PC-9 (cell line): ENCODE measurements at regions not wholly inside any gene's neighbourhood (a gene's known extent, or its start where the extent isn't known, plus 50 kb on each side); places are given as distances from the start of the nearest gene placed in this dataset.

Experiments
- BruUV-seq: library from RNA; stranded (reverse); fragments of 400-500 nt; replicated peaks from 2 replicates; lab custom pipeline; 2021; lab: Mats Ljungman, UMichigan
- CTCF ChIA-PET: fragments of 300-600 bp; sonication (Branson Sonifier 250); formaldehyde crosslinking; loops from one replicate; lab custom pipeline; 2022; ENCODE audit warnings: antibody characterized with exemption; lab: Charles Lee
- POLR2A ChIA-PET: fragments of 300-600 bp; sonication (Branson Sonifier 250); formaldehyde crosslinking; loops from one replicate; lab custom pipeline; 2022; ENCODE audit warnings: antibody characterized with exemption; ENCODE audit not compliant: unreplicated experiment; lab: Charles Lee
- DNase-seq, 2 experiments: peaks; one replicate each; pipeline versions ENCODE4 v3.0.0 to v3.0.0-alpha.2; 2015 to 2022; ENCODE audit warnings: mixed read lengths in 1 of 2
- H2AFZ ChIP-seq: fragments of 200-600 bp; sonication (generic); 2 replicates; pipeline ENCODE4 v1.8.1; 2017; ENCODE audit warnings: antibody characterized with exemption
- H3F3A ChIP-seq: fragments of 200-600 bp; sonication (generic); 2 replicates; pipeline ENCODE4 v1.8.1; 2017; ENCODE audit warnings: antibody characterized with exemption, mild to moderate bottlenecking, low read depth; ENCODE audit not compliant: insufficient read depth
- H3K27ac ChIP-seq: fragments of 200-600 bp; sonication (generic); 2 replicates; pipeline ENCODE4 v1.6.1; 2016; ENCODE audit warnings: mixed run types
- H3K27me3 ChIP-seq: fragments of 200-600 bp; sonication (generic); 2 replicates; pipeline ENCODE4 v1.6.1; 2016; ENCODE audit warnings: low read depth, mixed run types; ENCODE audit not compliant: insufficient read depth
- H3K36me3 ChIP-seq: fragments of 200-600 bp; sonication (generic); 2 replicates; pipeline ENCODE4 v1.6.1; 2016; ENCODE audit warnings: low read depth, mixed run types
- H3K4me1 ChIP-seq: fragments of 200-600 bp; sonication (generic); replicated peaks from 2 replicates; pipeline ENCODE4 v1.6.1; 2016; ENCODE audit warnings: mixed run types; ENCODE audit not compliant: insufficient read depth
- H3K4me2 ChIP-seq: fragments of 200-600 bp; sonication (generic); 2 replicates; pipeline ENCODE4 v1.6.1; 2017; ENCODE audit warnings: mixed run types
- H3K4me3 ChIP-seq: fragments of 200-600 bp; sonication (generic); 2 replicates; pipeline ENCODE4 v1.6.1; 2016; ENCODE audit warnings: mixed run types
- H3K79me2 ChIP-seq: fragments of 200-600 bp; sonication (generic); 2 replicates; pipeline ENCODE4 v1.6.1; 2017; ENCODE audit warnings: low read depth, mixed run types
- H3K9me2 ChIP-seq: fragments of 200-600 bp; sonication (generic); 2 replicates; pipeline ENCODE4 v1.8.1; 2017; ENCODE audit warnings: mild to moderate bottlenecking; ENCODE audit not compliant: insufficient read depth
- H3K9me3 ChIP-seq: fragments of 200-600 bp; sonication (generic); 2 replicates; pipeline ENCODE4 v1.8.1; 2016; ENCODE audit warnings: low read depth; ENCODE audit not compliant: insufficient read depth
- H4K20me1 ChIP-seq: fragments of 200-600 bp; sonication (generic); 2 replicates; pipeline ENCODE4 v1.8.1; 2017; ENCODE audit not compliant: insufficient read depth
- CTCF ChIP-seq: fragments of 200-600 bp; sonication (generic); conservative IDR thresholded peaks from 2 replicates; pipeline ENCODE4 v1.6.1; 2017; ENCODE audit warnings: mixed run types, antibody characterized with exemption, mild to moderate bottlenecking, moderate library complexity
- EZH2 ChIP-seq: fragments of 200-600 bp; sonication (generic); IDR thresholded peaks from 2 replicates; pipeline ENCODE4 v1.8.0; 2017; ENCODE audit warnings: antibody characterized with exemption, low read depth
- intact Hi-C: fragments of 100-400 bp; cut with micrococcal nuclease; formaldehyde crosslinking; loops from one replicate; pipeline ENCODE4 v1.10.0; 2022; ENCODE audit not compliant: unreplicated experiment

- no peak for TF ChIP-seq CTCF
- no peak for TF ChIP-seq EZH2
- CTCF ChIA-PET = no interaction called here
Observed at GRCh38 chr6:44738601-44739146, 351.2 kb downstream of the CDC5L start.

GRCh38 chr6:44739181-44739580 is 351.7 kb downstream of the CDC5L start:
- Histone ChIP-seq H2AFZ (no peak overlapping the region), H3K4me1 (no peaks in the 10 kb centered on the region), H3K9me2 (no peaks in the 10 kb centered on the region), H3F3A (no peaks in the 10 kb centered on the region), H3K36me3 (no peaks in the 10 kb centered on the region), H3K27me3 (no peaks in the 10 kb centered on the region), H3K4me3 (no peak overlapping the region), H3K9me3 (no peaks in the 10 kb centered on the region), H4K20me1 (no peaks in the 10 kb centered on the region), H3K79me2 (no peaks in the 10 kb centered on the region), H3K4me2 (no peak overlapping the region), H3K27ac (no peak overlapping the region)
- no TSS peak for BruUV-seq
- ChIA-PET CTCF (no interaction called here), POLR2A (no interaction called here)
- intact Hi-C loops = no loop called here
- no peak for DNase-seq
- TF ChIP-seq CTCF = no peak
- no peak for TF ChIP-seq EZH2

More at GRCh38 chr6:44738601-44739146, 351.2 kb downstream of the CDC5L start:
- H3K79me2 ChIP-seq = no peaks in the 10 kb centered on the region
- no peak overlapping the region for H3K4me3 ChIP-seq
- no peaks in the 10 kb centered on the region for H3K4me1 ChIP-seq
- no peak overlapping the region for H3K27ac ChIP-seq
- no TSS peak for BruUV-seq
- H3K9me3 ChIP-seq = no peaks in the 10 kb centered on the region
- no peaks in the 10 kb centered on the region for H3K36me3 ChIP-seq
- no peaks in the 10 kb centered on the region for H4K20me1 ChIP-seq
- no peak overlapping the region for H2AFZ ChIP-seq
- POLR2A ChIA-PET = no interaction called here
- no peaks in the 10 kb centered on the region for H3K27me3 ChIP-seq
- no peaks in the 10 kb centered on the region for H3K9me2 ChIP-seq
- intact Hi-C loops = no loop called here
- no peak for DNase-seq
- no peaks in the 10 kb centered on the region for H3F3A ChIP-seq
- H3K4me2 ChIP-seq = no peak overlapping the region

- no peaks in the 10 kb centered on the region for H4K20me1 ChIP-seq
- no peaks in the 10 kb centered on the region for H3K79me2 ChIP-seq
- H3K4me1 ChIP-seq = no peaks in the 10 kb centered on the region
- H3K36me3 ChIP-seq = no peaks in the 10 kb centered on the region
- no peaks in the 10 kb centered on the region for H3K9me2 ChIP-seq
- H3K4me2 ChIP-seq = no peak overlapping the region
- H3F3A ChIP-seq = no peaks in the 10 kb centered on the region
- no peak overlapping the region for H3K27ac ChIP-seq
- TF ChIP-seq EZH2 (no peak), CTCF (no peak)
- no TSS peak for BruUV-seq
- CTCF ChIA-PET = no interaction called here
- POLR2A ChIA-PET = no interaction called here
- intact Hi-C loops = no loop called here
- H3K4me3 ChIP-seq = no peak overlapping the region
- no peak for DNase-seq
- no peak overlapping the region for H2AFZ ChIP-seq
- no peaks in the 10 kb centered on the region for H3K27me3 ChIP-seq
- no peaks in the 10 kb centered on the region for H3K9me3 ChIP-seq
Observed at GRCh38 chr6:44740566-44741120, 353.1 kb downstream of the CDC5L start.
